Natural killer cell (primary cell): ENCODE measurements at regions not wholly inside any gene's neighbourhood (a gene's known extent, or its start where the extent isn't known, plus 50 kb on each side); places are given as distances from the start of the nearest gene placed in this dataset.

Source experiments
- ATAC-seq, 3 donors: fragments of 150-1000 bp in 2 of 3; fragments of 200-7000 bp in 1 of 3; cut with Tn5 transposase; 1 replicate in 1 of 3; 2 replicates in 2 of 3; pipeline ENCODE4 v1.10.0; 2021; ENCODE audit warnings: mild to moderate bottlenecking in 2 of 3, moderate library complexity in 2 of 3
- DNase-seq, 2 donors: peaks; one replicate each; pipeline versions ENCODE4 v3.0.0 to v3.0.0-alpha.2; 2013 to 2021; ENCODE audit warnings: mixed read lengths in 1 of 2
- H3K27ac ChIP-seq: one replicate; pipeline ENCODE4 v1.5.1; 2013; ENCODE audit warnings: mild to moderate bottlenecking, low read length
- H3K27me3 ChIP-seq: one replicate; pipeline ENCODE4 v1.6.1; 2013; ENCODE audit warnings: low read length; ENCODE audit not compliant: control insufficient read depth, insufficient read depth
- H3K36me3 ChIP-seq: one replicate; pipeline ENCODE4 v1.6.1; 2013; ENCODE audit warnings: low read length; ENCODE audit not compliant: control insufficient read depth, insufficient read depth
- H3K4me1 ChIP-seq: one replicate; pipeline ENCODE4 v1.6.1; 2013; ENCODE audit warnings: low read length; ENCODE audit not compliant: control insufficient read depth, insufficient read depth
- H3K4me3 ChIP-seq: one replicate; pipeline ENCODE4 v1.5.1; 2013; ENCODE audit warnings: low read length
- H3K9me3 ChIP-seq: one replicate; pipeline ENCODE4 v1.6.1; 2013; ENCODE audit warnings: low read length; ENCODE audit not compliant: control insufficient read depth, insufficient read depth
- H3K27ac Mint-ChIP-seq, 2 donors: one replicate each; pipeline ENCODE4 v1.8.0; 2022; ENCODE audit warnings: mild to moderate bottlenecking in 2 of 2, mixed read lengths in 2 of 2, moderate library complexity in 1 of 2
- H3K27me3 Mint-ChIP-seq, 2 donors: one replicate each; pipeline ENCODE4 v1.8.0; 2022; ENCODE audit warnings: low read depth in 2 of 2, mixed read lengths in 2 of 2
- H3K36me3 Mint-ChIP-seq: one replicate; pipeline ENCODE4 v1.8.0; 2022; ENCODE audit warnings: mixed read lengths
- H3K4me1 Mint-ChIP-seq, 2 donors: one replicate each; pipeline ENCODE4 v1.8.0; 2022; ENCODE audit warnings: mixed read lengths in 2 of 2
- H3K4me3 Mint-ChIP-seq: one replicate; pipeline ENCODE4 v1.8.0; 2022; ENCODE audit warnings: mild to moderate bottlenecking, moderate library complexity, mixed read lengths
- H3K9me3 Mint-ChIP-seq, 2 donors: one replicate each; pipeline ENCODE4 v1.8.0; 2022; ENCODE audit warnings: mixed read lengths in 2 of 2
- CTCF ChIP-seq: fragments of 200-600 bp; IDR thresholded peaks from one replicate; pipeline ENCODE4 v1.8.0; 2022; ENCODE audit warnings: antibody characterized with exemption
- WGBS: methylation state at CpG from one replicate; pipeline ENCODE4 v1.1.7; 2013; ENCODE audit warnings: missing lambda C conversion rate; ENCODE audit not compliant: insufficient coverage; 5-methylcytosine and 5-hydroxymethylcytosine counted together
- intact Hi-C: fragments of 100-400 bp; cut with micrococcal nuclease; formaldehyde crosslinking; loops from one replicate; pipeline ENCODE4 v1.14.2; 2022

DNA sequence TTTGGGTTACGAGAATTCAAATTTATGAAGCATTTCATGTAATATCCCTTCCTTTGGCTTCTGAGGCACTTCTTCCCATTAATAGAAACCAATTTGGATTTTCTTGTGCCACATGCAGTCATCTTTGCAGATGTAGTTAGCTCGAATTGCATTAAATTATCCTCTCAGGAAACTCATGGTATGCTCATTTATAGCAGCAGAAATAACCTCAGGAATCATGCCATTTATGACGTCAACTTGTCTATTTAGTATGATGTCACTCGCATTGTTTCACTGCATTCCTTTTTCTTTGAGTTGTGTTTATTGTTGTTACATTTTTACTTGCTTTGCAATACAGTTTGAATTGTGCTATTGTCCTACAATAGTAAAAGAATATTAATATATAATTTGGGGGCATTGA, 163.8 kb downstream of the RBM43 start:
- intact Hi-C loops = no loop called here
- H3K27ac ChIP-seq = no peak overlapping the region
- no peaks in the 10 kb centered on the region for H3K27me3 ChIP-seq
- no peak for TF ChIP-seq CTCF
- H3K27me3 Mint-ChIP-seq = no peaks in the 10 kb centered on the region
- H3K9me3 Mint-ChIP-seq = peaks cover 0 to 2% of the 10 kb centered on the region in 2 donors
- no peaks in the 10 kb centered on the region for H3K9me3 ChIP-seq
- whole genome bisulfite sequencing = 79% methylated on average over 4 of the region's 4 CpGs
- no peaks in the 10 kb centered on the region for H3K36me3 ChIP-seq
- no peaks in the 10 kb centered on the region for H3K4me1 Mint-ChIP-seq
- no peak for DNase-seq
- no peaks in the 10 kb centered on the region for H3K4me1 ChIP-seq
- no peaks in the 10 kb centered on the region for H3K36me3 Mint-ChIP-seq
- H3K27ac Mint-ChIP-seq = no peak overlapping the region
- H3K4me3 ChIP-seq = no peak overlapping the region
- ATAC-seq = no peak
- H3K4me3 Mint-ChIP-seq = no peak overlapping the region

- Histone ChIP-seq H3K9me3 (no peaks in the 10 kb centered on the region), H3K4me3 (no peak overlapping the region), H3K27ac (no peak overlapping the region), H3K27me3 (no peaks in the 10 kb centered on the region), H3K4me1 (no peaks in the 10 kb centered on the region), H3K36me3 (no peaks in the 10 kb centered on the region)
- no peak for DNase-seq
- no peak for ATAC-seq
- H3K27me3 Mint-ChIP-seq = no peaks in the 10 kb centered on the region
- intact Hi-C loops = no loop called here
- H3K4me3 Mint-ChIP-seq = no peak overlapping the region
- H3K4me1 Mint-ChIP-seq = no peaks in the 10 kb centered on the region
- no peaks in the 10 kb centered on the region for H3K36me3 Mint-ChIP-seq
- peaks cover 0 to 2% of the 10 kb centered on the region in 2 donors for H3K9me3 Mint-ChIP-seq
- no peak overlapping the region for H3K27ac Mint-ChIP-seq
- no peak for TF ChIP-seq CTCF
Measured at GRCh38 chr2:151097128-151097527, 164.5 kb downstream of the RBM43 start.

DNA sequence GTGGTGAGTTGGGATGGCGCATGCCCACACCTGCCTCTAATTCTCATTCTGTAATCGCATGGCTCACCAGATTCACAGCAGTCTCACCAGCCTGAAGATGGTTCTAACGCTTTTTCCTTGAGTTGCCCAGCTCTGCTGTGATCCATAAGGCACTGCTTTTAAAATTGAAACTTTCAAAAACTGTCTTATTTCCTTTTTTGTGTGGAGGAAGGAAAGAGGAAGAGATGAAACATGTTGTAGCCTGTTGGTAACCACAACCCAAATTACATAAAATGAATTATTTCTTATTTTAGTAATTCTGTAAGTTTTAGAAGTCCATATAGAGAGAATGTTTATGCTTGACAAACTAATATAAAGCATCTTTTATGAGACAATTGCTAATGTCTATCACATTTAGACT, 165.4 kb downstream of the RBM43 start:
- no peaks in the 10 kb centered on the region for H3K36me3 ChIP-seq
- Mint-ChIP-seq H3K36me3 (no peaks in the 10 kb centered on the region), H3K9me3 (peaks cover 0 to 2% of the 10 kb centered on the region in 2 donors), H3K27ac (no peak overlapping the region), H3K4me3 (no peak overlapping the region), H3K4me1 (no peaks in the 10 kb centered on the region), H3K27me3 (no peaks in the 10 kb centered on the region)
- no peak overlapping the region for H3K27ac ChIP-seq
- no peak overlapping the region for H3K4me3 ChIP-seq
- H3K27me3 ChIP-seq = no peaks in the 10 kb centered on the region
- WGBS = 75% methylated on average over 3 of the region's 3 CpGs
- H3K9me3 ChIP-seq = no peaks in the 10 kb centered on the region
- H3K4me1 ChIP-seq = no peaks in the 10 kb centered on the region
- intact Hi-C loops = no loop called here
- no peak for TF ChIP-seq CTCF
- DNase-seq (no peak), ATAC-seq (no peak)

- Mint-ChIP-seq H3K27me3 (no peaks in the 10 kb centered on the region), H3K27ac (no peak overlapping the region), H3K36me3 (no peaks in the 10 kb centered on the region), H3K4me3 (no peak overlapping the region), H3K9me3 (peaks cover 0 to 4% of the 10 kb centered on the region in 2 donors), H3K4me1 (no peaks in the 10 kb centered on the region)
- WGBS = 56% methylated on average over 3 of the region's 3 CpGs
- no peak for DNase-seq
- Histone ChIP-seq H3K36me3 (no peaks in the 10 kb centered on the region), H3K27me3 (no peaks in the 10 kb centered on the region), H3K9me3 (no peaks in the 10 kb centered on the region), H3K4me3 (no peak overlapping the region), H3K4me1 (no peaks in the 10 kb centered on the region), H3K27ac (no peak overlapping the region)
- no peak for ATAC-seq
- intact Hi-C loops = no loop called here
- TF ChIP-seq CTCF = no peak
Measured at GRCh38 chr2:151095463-151095862, 166.2 kb downstream of the RBM43 start.
